K562 (cell line): ENCODE measurements at regions not wholly inside any gene's neighbourhood (a gene's known extent, or its start where the extent isn't known, plus 50 kb on each side); places are given as distances from the start of the nearest gene placed in this dataset.
"Not testable (repeated sequence)": the region's sequence is repeated elsewhere in the genome, so short reads cannot be mapped to it uniquely, and the experiment has no call there.

Source experiments
- ATAC-seq: fragments of 200-7000 bp; cut with Tn5 transposase; 3 replicates; pipeline ENCODE4 v1.9.1; 2020; ENCODE audit warnings: moderate library complexity
- BruUV-seq: library from RNA; stranded (reverse); fragments of 400-500 nt; replicated peaks from 2 replicates; lab custom pipeline; 2021; lab: Mats Ljungman, UMichigan
- CTCF ChIA-PET: fragments of 300-600 bp; formaldehyde crosslinking; extraction: SDS; loops from one replicate; lab custom pipeline; 2021; ENCODE audit warnings: low intra/inter-chr PET ratio; lab: Yijun Ruan, JAX
- POLR2A ChIA-PET: fragments of 300-600, 350-650 bp; sonication (Branson Sonifier 250); formaldehyde crosslinking; extraction: SDS; loops from one replicate; lab custom pipeline; 2021; ENCODE audit warnings: antibody characterized with exemption, inconsistent platforms; lab: Yijun Ruan, JAX
- DNase-seq, 4 experiments: peaks; one replicate each; pipeline versions ENCODE4 v3.0.0 to v3.0.0-alpha.2; 2011 to 2018; ENCODE audit warnings: low spot score in 3 of 4, mixed read lengths in 3 of 4; ENCODE audit errors: extremely low read depth in 1 of 4
- FAIRE-seq: peaks from 2 replicates; lab custom pipeline; 2011; peaks lifted over from hg19 to GRCh38; lab: Jason Lieb, UNC
- H2AFZ ChIP-seq: 2 replicates; pipeline ENCODE4 v1.6.0; 2011; ENCODE audit warnings: low read depth, low read length, control low read depth, inconsistent platforms
- H3K27ac ChIP-seq: fragments of 200-600 bp; 3 replicates; pipeline ENCODE4 v1.8.0; 2011; ENCODE audit warnings: low read depth, mild to moderate bottlenecking, control low read depth, inconsistent platforms, low read length, moderate library complexity, mixed read lengths; ENCODE audit errors: extremely low read depth
- H3K27me3 ChIP-seq, 2 experiments: fragments of 300-600 bp in 1 of 2; 2 replicates in 1 of 2; 3 replicates in 1 of 2; pipeline versions ENCODE4 v1.6.0 to v1.8.0; 2011; ENCODE audit warnings: inconsistent platforms in 2 of 2, low read length in 2 of 2, mild to moderate bottlenecking in 1 of 2, mixed read lengths in 1 of 2, moderate library complexity in 1 of 2; ENCODE audit not compliant: control insufficient read depth in 2 of 2, insufficient read depth in 2 of 2
- H3K36me3 ChIP-seq: fragments of 300-600 bp; 3 replicates; pipeline ENCODE4 v1.8.0; 2011; ENCODE audit warnings: mild to moderate bottlenecking, low read length, inconsistent platforms; ENCODE audit not compliant: control insufficient read depth, insufficient read depth
- H3K4me1 ChIP-seq, 2 experiments: fragments of 200-600 bp in 1 of 2; replicated peaks in 1 of 2; 2 replicates in 1 of 2; 3 replicates in 1 of 2; pipeline versions ENCODE4 v1.5.1 to v1.8.0; 2011; ENCODE audit warnings: inconsistent platforms in 2 of 2, low read length in 2 of 2, mild to moderate bottlenecking in 1 of 2, mixed read lengths in 1 of 2, moderate library complexity in 1 of 2; ENCODE audit not compliant: control insufficient read depth in 2 of 2, insufficient read depth in 2 of 2
- H3K4me2 ChIP-seq: 2 replicates; pipeline ENCODE4 v1.6.1; 2011; ENCODE audit warnings: low read length, control low read depth, inconsistent platforms, mixed read lengths; ENCODE audit not compliant: insufficient read depth
- H3K4me3 ChIP-seq: fragments of 200-600 bp; sonication (generic), shearing (Covaris generic); 2 replicates; pipeline ENCODE4 v1.5.1; 2016; ENCODE audit warnings: control low read depth, inconsistent platforms
- H3K79me2 ChIP-seq: fragments of 200-600 bp; 3 replicates; pipeline ENCODE4 v1.8.0; 2011; ENCODE audit warnings: low read length, inconsistent platforms; ENCODE audit not compliant: control insufficient read depth, insufficient read depth
- H3K9ac ChIP-seq, 2 experiments: 2 replicates each; pipeline versions ENCODE4 v1.6.0 to v1.6.1; 2011; ENCODE audit warnings: low read depth in 2 of 2, low read length in 2 of 2, control low read depth in 1 of 2, inconsistent platforms in 1 of 2, mild to moderate bottlenecking in 1 of 2, mixed read lengths in 1 of 2; ENCODE audit not compliant: insufficient read depth in 1 of 2
- H3K9me1 ChIP-seq: one replicate; pipeline ENCODE4 v1.6.0; 2011; ENCODE audit warnings: inconsistent platforms, mild to moderate bottlenecking, low read length, moderate library complexity; ENCODE audit not compliant: control insufficient read depth, insufficient read depth
- H3K9me3 ChIP-seq: replicated peaks from 2 replicates; pipeline ENCODE4 v1.5.1; 2011; ENCODE audit warnings: low read depth, low read length, inconsistent platforms; ENCODE audit not compliant: control insufficient read depth, insufficient read depth
- H4K20me1 ChIP-seq: replicated peaks from 2 replicates; pipeline ENCODE4 v1.6.1; 2011; ENCODE audit warnings: low read length, inconsistent platforms, mixed read lengths; ENCODE audit not compliant: control insufficient read depth, insufficient read depth
- TARDBP ChIP-seq: fragments of 450-650 bp; IDR thresholded peaks from 2 replicates; pipeline ENCODE4 v1.6.1; 2016
- ZC3H4 ChIP-seq: sonication (generic); formaldehyde crosslinking; IDR thresholded peaks from 2 replicates; pipeline ENCODE4 v1.9.0; 2021; ENCODE audit warnings: missing genetic modification reagents, borderline replicate concordance
- ZNF316 ChIP-seq: fragments of 450-650 bp; IDR thresholded peaks from 2 replicates; pipeline ENCODE4 v1.6.1; 2016
- WGBS: fragments of 100-300 bp; shearing (Covaris generic); methylation state at CpG from one replicate; pipeline ENCODE4 v1.1.6; 2016; ENCODE audit warnings: low coverage, mixed read lengths; ENCODE audit not compliant: insufficient coverage; ENCODE audit errors: missing lambda C conversion rate; 5-methylcytosine and 5-hydroxymethylcytosine counted together
- in situ Hi-C: fragments of 300-500 bp; cut with MboI; formaldehyde crosslinking; loops from 4 replicates; pipeline ENCODE4 v1.15.0; 2018; ENCODE audit warnings: inconsistent platforms, mixed read lengths
- intact Hi-C: fragments of 100-400 bp; cut with micrococcal nuclease; formaldehyde crosslinking; loops from 2 replicates; pipeline ENCODE4 v1.14.2; 2022
- TF ChIP-seq, protein P1 (sequence below), 3 experiments: IDR thresholded peaks in 2 of 3; conservative IDR thresholded peaks in 1 of 3; 2 replicates each; pipeline ENCODE4 v1.5.1; 2011 to 2012; ENCODE audit warnings: low read length in 3 of 3, mild to moderate bottlenecking in 3 of 3, control low read depth in 2 of 3, improper control_type of control experiment in 1 of 3, inconsistent platforms in 1 of 3, low read depth in 1 of 3, mixed read lengths in 1 of 3, moderate library complexity in 1 of 3; ENCODE audit not compliant: insufficient read depth in 2 of 3

DNA sequence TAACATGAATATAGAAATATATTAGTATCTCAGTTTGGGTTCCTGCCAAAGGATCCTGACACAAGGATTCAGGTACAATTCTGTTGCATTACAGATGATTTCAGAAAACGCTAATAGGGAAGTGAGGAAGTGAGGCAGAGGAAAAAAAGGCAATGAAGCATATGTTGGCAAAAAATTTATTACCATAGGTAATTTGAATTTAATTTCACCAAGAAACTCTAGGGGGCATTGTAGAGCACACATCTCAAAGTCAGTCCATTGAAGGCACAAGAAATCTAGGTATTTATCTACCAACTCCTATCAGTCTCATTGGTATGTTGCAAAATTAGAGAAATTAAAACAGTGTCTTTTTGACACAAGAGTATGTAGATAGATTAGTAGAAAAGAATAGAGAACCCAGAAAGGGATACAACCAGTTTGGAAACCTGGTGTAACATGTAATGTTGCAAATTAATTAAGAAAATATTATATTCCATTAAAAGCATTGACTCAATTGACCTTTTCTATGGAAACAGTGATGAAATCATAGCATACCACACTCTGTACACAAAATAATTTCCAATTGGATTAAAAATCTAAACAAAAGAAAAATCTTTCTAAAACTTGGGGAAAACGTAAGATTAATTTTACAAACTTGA is 104.9 kb upstream of the SNX7 start:
- no peaks in the 10 kb centered on the region for H4K20me1 ChIP-seq
- no peaks in the 10 kb centered on the region for H3K4me1 ChIP-seq
- peak; percentile 3 to 23 (median 10) for DNase-seq
- ATAC-seq: no peak
- no TSS peak for BruUV-seq
- H3K27me3 ChIP-seq: no peaks in the 10 kb centered on the region
- no peak overlapping the region for H3K4me3 ChIP-seq
- H3K9me3 ChIP-seq: no peaks in the 10 kb centered on the region
- no peak for FAIRE-seq
- H3K9me1 ChIP-seq: no peaks in the 10 kb centered on the region
- intact Hi-C loops: no loop called here
- no peaks in the 10 kb centered on the region for H3K36me3 ChIP-seq
- H3K4me2 ChIP-seq: no peak overlapping the region
- no peak overlapping the region for H3K27ac ChIP-seq
- no peak overlapping the region for H2AFZ ChIP-seq
- WGBS: 0% methylated on average over 2 of the region's 2 CpGs
- TF ChIP-seq ZC3H4 (CRISPR knock-in tag): no peak
- TF ChIP-seq, protein P1, sequence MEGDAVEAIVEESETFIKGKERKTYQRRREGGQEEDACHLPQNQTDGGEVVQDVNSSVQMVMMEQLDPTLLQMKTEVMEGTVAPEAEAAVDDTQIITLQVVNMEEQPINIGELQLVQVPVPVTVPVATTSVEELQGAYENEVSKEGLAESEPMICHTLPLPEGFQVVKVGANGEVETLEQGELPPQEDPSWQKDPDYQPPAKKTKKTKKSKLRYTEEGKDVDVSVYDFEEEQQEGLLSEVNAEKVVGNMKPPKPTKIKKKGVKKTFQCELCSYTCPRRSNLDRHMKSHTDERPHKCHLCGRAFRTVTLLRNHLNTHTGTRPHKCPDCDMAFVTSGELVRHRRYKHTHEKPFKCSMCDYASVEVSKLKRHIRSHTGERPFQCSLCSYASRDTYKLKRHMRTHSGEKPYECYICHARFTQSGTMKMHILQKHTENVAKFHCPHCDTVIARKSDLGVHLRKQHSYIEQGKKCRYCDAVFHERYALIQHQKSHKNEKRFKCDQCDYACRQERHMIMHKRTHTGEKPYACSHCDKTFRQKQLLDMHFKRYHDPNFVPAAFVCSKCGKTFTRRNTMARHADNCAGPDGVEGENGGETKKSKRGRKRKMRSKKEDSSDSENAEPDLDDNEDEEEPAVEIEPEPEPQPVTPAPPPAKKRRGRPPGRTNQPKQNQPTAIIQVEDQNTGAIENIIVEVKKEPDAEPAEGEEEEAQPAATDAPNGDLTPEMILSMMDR (IDR thresholded peaks at IDR 0.05 in 2 of 3, conservative IDR thresholded peaks at IDR 0.05 in 1 of 3; ENCODE audit: insufficient read depth in 2 of 3, low read depth in 1 of 3, low read length in 3 of 3): peak in 1 of 3 experiments; percentile 19; a peak in 1 of 6 replicates
- TF ChIP-seq, all 486 proteins: peak for 1
- CTCF ChIA-PET: no interaction called here
- POLR2A ChIA-PET: no interaction called here
- Histone ChIP-seq H3K9ac (no peak overlapping the region), H3K79me2 (no peaks in the 10 kb centered on the region)
- in situ Hi-C loops: no loop called here

DNA sequence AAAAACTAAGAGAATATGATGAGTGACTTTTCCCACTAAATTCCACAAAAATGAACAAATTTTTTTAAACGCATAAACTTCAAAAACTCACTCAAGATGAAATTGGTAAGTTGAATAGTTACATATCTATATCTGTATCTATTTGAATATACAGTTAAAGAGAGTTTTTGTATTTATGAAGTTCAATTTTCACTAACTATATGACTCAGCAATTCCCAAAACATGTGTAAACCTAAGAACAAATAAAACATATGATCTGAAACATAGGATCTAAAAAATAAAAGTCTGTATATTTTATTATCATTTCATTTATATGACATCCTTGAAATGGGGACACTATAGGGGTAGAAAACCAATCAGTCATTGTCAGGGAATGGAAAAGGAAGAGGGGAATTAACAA is 105.7 kb upstream of the SNX7 start:
- H3K4me2 ChIP-seq: no peak overlapping the region
- H3K27me3 ChIP-seq: no peaks in the 10 kb centered on the region
- H3K4me1 ChIP-seq: no peaks in the 10 kb centered on the region
- no TSS peak for BruUV-seq
- in situ Hi-C loops: no loop called here
- peak; percentile 35 for TF ChIP-seq ZNF316
- no peak for TF ChIP-seq TARDBP
- ATAC-seq (no peak), FAIRE-seq (no peak), DNase-seq (no peak)
- WGBS: 5% methylated on average over 1 of the region's 1 CpG
- H3K9me3 ChIP-seq: no peaks in the 10 kb centered on the region
- no peak overlapping the region for H3K9ac ChIP-seq
- H3K9me1 ChIP-seq: no peaks in the 10 kb centered on the region
- ChIA-PET POLR2A (no interaction called here), CTCF (no interaction called here)
- H2AFZ ChIP-seq: no peak overlapping the region
- intact Hi-C loops: no loop called here
- H3K27ac ChIP-seq: no peak overlapping the region
- H3K36me3 ChIP-seq: no peaks in the 10 kb centered on the region
- no peak overlapping the region for H3K4me3 ChIP-seq
- no peaks in the 10 kb centered on the region for H3K79me2 ChIP-seq
- no peaks in the 10 kb centered on the region for H4K20me1 ChIP-seq

DNA sequence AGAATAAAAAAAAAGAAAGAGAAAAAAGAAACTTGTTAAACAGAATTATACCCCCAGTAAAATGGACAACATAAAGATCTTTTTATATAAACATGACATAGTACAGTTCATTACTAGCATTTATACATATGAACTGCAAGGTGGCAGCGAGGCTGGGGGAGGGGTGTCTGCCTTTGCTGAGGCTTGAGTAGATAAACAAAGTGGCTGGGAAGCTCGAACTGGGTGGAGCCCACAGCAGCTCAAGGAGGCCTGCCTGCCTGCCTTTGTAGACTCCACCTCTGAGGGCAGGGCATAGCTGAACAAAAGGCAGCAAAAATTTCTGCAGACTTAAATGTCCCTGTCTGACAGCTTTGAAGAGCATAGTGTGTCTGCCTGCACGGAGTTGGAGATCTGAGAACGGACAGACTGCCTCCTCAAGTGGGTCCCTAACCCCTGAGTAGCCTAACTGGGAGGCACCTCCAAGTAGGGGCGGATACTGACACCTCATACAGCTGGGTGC is 108.9 kb upstream of the SNX7 start:
- intact Hi-C loops, H4K20me1 ChIP-seq, H3K9me3 ChIP-seq, H2AFZ ChIP-seq, H3K4me2 ChIP-seq, DNase-seq, H3K9ac ChIP-seq, H3K27ac ChIP-seq, H3K36me3 ChIP-seq, BruUV-seq, H3K4me1 ChIP-seq, H3K9me1 ChIP-seq, H3K4me3 ChIP-seq, H3K27me3 ChIP-seq, CTCF ChIA-PET, ATAC-seq, H3K79me2 ChIP-seq, FAIRE-seq, in situ Hi-C loops: not testable (repeated sequence)
- POLR2A ChIA-PET: interaction anchor here (0.6 kb wide), 1 partner anchor 388 kb away, joined by 3 read pairs; no protein-coding TSS in a partner anchor
- 0% methylated on average over 5 of the region's 5 CpGs for WGBS
